ENCODE measurements at regions not wholly inside any gene's neighbourhood (a gene's known extent, or its start where the extent isn't known, plus 50 kb on each side); places are given as distances from the start of the nearest gene placed in this dataset.

GRCh38 chr2:12265646-12266045, 451.1 kb upstream of the TRIB2 start:
- TF ChIP-seq SIN3A (IDR thresholded peaks at IDR 0.05; ENCODE audit: borderline replicate concordance, insufficient read depth, low read depth, low read length): no peak
- TF ChIP-seq CTCF (IDR thresholded peaks at IDR 0.05): no peak
- TF ChIP-seq POLR2AphosphoS5 (IDR thresholded peaks at IDR 0.05; ENCODE audit: low read depth, low read length): no peak

Measured in Panc1 (cell line).